ENCODE measurements at regions not wholly inside any gene's neighbourhood (a gene's known extent, or its start where the extent isn't known, plus 50 kb on each side); places are given as distances from the start of the nearest gene placed in this dataset.
"Not testable (repeated sequence)": the region's sequence is repeated elsewhere in the genome, so short reads cannot be mapped to it uniquely, and the experiment has no call there.

- DNase-seq: not testable (repeated sequence)
Measured at GRCh38 chr15:44849701-44850403, 106.6 kb upstream of the TERB2 start.

GRCh38 chr15:44853304-44853950 is 103.1 kb upstream of the TERB2 start:
- peak; percentile 69 to 77 for DNase-seq

GRCh38 chr15:44854696-44855095 is 101.8 kb upstream of the TERB2 start:
- DNase-seq: not testable (repeated sequence)

DNA sequence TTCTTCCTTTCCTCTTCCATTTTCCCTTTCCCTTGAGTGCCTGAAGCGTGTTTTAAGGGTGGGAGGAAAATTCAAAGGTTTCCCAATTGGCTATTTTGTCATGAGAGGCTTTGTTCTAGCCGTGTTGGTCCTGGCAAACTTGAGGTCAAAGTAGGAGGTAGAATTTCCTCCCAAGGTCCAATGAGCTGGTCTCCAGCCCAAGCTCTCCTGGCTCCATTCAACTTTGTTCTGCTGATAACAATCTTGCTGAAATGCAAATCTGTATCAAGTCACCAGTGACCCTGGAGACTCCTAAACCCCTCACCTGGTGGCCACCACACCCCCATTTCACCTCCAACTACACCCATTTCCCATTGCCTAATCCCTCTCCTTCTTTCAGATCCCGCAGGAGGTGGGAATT is 100.2 kb upstream of the TERB2 start:
- not testable (repeated sequence) for DNase-seq

GRCh38 chr15:44857164-44857710 is 99.2 kb upstream of the TERB2 start:
- DNase-seq: not testable (repeated sequence)

GRCh38 chr15:44859088-44859487 is 97.4 kb upstream of the TERB2 start:
- DNase-seq: not testable (repeated sequence)

GRCh38 chr15:44860168-44860567 is 96.3 kb upstream of the TERB2 start:
- not testable (repeated sequence) for DNase-seq

DNA sequence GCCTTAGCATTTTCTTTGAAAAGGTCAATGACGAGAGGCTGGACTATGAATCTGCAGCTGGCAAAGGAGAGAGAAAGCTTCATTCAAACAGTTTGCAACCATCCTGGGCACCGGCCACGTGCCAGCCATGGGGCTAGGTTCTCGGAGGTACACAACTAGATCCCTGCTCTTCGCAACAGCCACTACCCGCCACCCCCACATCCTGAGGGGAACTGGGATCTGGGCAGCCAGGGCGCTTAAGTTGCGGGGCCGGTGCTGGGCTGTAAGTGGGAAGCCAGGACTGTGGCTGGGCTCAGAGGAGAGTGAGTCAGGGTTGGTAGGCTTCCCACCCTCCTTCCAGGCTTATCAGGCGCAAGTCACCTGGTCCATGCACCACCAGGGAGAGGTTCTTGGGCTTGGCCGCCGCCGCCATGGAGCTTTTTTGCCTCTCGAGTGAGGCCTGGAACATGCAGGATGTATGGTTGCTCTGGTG is 95.0 kb upstream of the TERB2 start:
- DNase-seq: no peak

DNA sequence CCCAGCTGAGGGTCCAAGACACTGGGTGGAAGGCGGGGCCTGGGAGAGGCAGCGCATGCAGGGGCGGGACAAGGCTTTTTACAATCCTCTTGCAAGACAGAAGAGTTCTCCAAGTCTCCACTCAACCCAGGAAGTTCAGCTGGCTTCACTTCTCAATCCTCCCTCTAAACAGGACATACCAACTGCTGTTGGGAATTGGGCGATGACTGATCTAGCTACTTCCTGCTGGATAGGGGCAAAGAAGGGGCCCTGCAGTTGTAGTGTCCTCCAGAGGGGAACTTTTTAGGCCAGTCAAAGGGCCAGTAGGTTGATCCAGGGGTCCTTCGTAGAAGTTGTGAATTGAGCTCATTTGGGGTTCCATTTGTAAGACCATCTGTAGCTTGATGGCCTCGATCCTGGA is 94.6 kb upstream of the TERB2 start:
- DNase-seq: no peak

DNA sequence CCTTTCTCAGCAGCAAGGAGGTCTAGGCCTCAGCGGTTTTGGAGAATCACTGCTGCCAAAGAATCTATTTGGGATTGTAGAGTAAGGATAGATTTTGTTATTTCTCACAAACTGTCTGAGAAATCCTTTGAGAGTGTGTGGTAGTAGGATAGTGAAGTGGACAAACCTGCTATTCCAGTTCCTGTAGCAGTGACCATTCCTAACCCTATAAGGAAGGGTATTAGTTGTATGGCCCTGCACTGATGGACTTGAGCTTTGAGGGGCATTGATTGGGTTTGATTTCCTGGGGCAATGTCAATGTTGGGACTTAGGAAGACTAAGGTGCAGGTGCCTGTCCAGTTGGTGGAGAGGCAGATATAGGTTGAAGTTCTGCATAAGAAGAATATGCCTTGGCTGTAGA is 93.6 kb upstream of the TERB2 start:
- not testable (repeated sequence) for DNase-seq

DNA sequence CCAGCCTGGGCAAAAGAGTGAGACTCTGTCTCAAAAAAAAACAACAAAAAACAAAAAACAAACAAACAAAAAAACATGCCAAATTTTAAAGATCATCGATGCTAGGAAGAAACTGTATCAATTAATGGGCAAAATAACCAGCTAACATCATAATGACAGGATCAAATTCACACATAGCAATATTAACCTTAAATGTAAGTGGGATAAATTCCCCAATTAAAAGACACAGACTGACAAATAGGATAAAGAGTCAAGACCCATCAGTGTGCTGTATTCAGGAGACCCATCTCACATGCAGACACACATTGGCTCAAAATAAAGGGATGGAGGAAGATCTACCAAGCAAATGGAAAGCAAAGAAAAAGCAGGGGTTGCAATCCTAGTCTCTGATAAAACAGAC is 88.4 kb upstream of the TERB2 start:
- DNase-seq: not testable (repeated sequence)

DNA sequence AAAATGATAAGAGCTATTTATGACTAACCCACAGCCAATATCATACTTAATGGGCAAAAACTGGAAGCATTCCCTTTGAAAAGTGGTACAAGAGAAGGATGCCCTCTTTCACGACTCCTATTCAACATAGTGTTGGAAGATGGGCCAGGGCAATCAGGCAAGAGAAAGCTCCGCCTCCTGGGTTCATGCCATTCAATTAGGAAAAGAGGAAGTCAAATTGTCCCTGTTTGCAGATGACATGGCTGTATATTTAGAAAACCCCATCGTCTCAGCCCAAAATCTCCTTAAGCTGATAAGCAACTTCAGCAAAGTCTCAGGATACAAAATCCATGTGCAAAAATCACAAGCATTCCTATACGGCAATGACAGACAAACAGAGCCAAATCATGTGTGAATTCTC is 86.4 kb upstream of the TERB2 start:
- not testable (repeated sequence) for DNase-seq

- no peak for DNase-seq
Measured at GRCh38 chr15:44873103-44873502, 83.4 kb upstream of the TERB2 start.

DNA sequence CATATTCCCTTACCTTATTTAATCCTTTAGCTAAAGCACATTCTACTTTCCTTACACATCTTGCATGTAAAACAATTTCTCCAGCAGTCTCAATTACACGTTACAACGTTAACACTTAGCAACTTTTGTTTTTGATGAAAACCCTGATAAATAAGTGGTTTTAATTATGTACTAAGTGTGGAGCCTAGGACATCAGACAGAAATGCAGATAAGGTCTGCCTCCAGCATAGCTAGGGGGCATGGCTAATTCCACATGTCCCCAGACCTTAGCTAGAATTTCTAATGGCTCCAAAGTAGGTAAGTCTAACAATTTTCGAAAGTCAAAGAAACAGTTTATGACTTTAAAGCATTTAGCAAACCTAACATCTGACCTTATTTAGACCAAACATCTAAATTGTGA is 77.4 kb upstream of the TERB2 start:
- DNase-seq: no peak

DNA sequence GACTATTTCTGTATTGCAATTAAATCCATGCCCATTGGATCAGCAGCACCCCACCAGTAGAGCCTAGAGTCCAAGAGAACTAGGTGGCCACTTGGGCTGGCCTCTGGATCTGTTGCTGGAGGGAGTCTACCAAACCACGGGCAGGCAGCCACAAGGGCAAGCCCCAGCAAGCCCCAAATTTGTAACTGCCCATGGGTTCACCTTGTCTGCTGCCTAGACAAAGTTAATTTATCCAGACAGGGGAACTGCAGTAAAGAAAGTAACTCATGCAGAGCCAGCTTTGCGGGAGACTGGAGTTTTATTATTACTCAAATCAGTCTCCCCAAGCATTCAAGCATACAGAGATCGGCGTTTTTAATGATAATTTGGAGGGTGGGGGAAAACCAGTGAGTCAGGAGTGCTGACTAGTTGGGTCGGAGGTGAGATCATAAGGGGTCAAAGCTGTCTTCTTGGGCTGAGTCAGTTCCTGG is 74.0 kb upstream of the TERB2 start:
- DNase-seq: no peak

- no peak for DNase-seq
Measured at GRCh38 chr15:44883199-44883877, 73.1 kb upstream of the TERB2 start.

- DNase-seq: not testable (repeated sequence)
Measured at GRCh38 chr15:44898890-44899651, 57.4 kb upstream of the TERB2 start.

GRCh38 chr15:44899775-44900174 is 56.7 kb upstream of the TERB2 start:
- not testable (repeated sequence) for DNase-seq

DNA sequence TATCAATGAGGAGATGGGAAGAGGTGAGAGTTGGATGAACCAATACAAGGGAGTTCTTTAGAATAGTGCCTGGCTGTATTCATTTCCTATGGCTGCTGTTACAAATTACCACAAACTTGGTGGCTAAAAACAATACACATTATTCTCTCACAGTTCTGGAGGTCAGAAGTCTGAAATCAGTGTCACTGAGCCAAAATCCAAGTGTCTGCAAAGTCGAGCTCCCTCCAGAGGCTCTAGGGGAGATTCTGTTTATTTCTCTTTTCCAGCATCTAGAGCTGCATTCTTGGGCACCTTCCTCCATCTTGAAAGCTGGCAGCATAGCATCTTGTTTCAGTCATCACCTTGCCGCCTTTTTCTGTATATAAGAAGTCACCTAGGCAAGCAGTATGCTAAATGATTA is 55.7 kb upstream of the TERB2 start:
- not testable (repeated sequence) for DNase-seq

GRCh38 chr15:44903281-44903680 is 53.2 kb upstream of the TERB2 start:
- DNase-seq: not testable (repeated sequence)

DNA sequence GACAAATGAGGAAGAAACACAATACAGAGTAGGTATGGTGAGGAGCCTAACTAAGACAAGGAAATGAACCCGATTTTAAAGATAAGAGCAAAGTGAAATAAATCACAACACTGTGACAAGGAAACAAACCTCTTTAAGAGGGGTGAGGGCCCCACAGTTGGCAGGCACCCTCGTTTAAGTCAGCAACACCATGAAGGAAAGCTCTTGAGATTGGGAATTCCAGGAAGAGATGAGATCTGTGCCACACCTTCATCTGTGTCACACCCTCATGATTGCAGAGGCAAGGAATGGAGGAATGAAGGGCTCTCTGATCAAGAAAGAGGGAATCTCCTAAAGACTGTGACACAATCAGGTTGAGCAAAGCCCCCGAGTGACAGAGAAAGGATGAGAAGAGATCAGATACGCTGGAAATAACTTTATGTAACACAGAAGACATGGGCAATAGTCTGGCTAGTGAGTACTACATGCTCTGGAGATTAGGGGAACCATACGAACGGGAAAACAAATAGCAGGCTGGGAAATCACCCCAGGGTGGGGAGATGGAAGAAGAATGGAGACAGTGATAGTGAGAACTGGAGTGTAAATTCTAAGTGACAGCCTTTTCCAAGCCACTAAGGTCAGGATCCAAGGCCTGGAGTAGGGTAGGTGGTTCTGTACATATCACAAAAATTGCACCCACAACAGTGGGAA is 51.7 kb upstream of the TERB2 start:
- DNase-seq: not testable (repeated sequence)
